ENCODE measurements at regions not wholly inside any gene's neighbourhood (a gene's known extent, or its start where the extent isn't known, plus 50 kb on each side); places are given as distances from the start of the nearest gene placed in this dataset.

GRCh38 chr10:10363217-10363616 is 654.5 kb upstream of the CELF2 start:
- Histone ChIP-seq H3K56ac (ENCODE audit: extremely low read depth, insufficient read depth, low read length) (no peak overlapping the region), H3K27me3 (ENCODE audit: control insufficient read depth, insufficient read depth, low read length) (no peaks in the 10 kb centered on the region), H3K4me3 (ENCODE audit: insufficient read depth, low read depth, low read length) (no peak overlapping the region), H3K4me1 (ENCODE audit: control insufficient read depth, insufficient read depth, low read length) (no peaks in the 10 kb centered on the region), H4K20me1 (ENCODE audit: insufficient read depth, low read length) (no peaks in the 10 kb centered on the region), H3K27ac (ENCODE audit: insufficient read depth, low read length) (no peak overlapping the region), H2AFZ (replicated peaks; ENCODE audit: low read length, poor library complexity) (no peak overlapping the region), H2AK5ac (ENCODE audit: low read depth, low read length) (no peak overlapping the region), H2AK9ac (replicated peaks; ENCODE audit: low read depth, low read length, poor library complexity) (no peak overlapping the region), H2BK20ac (ENCODE audit: low read depth, low read length) (no peak overlapping the region), H3K23ac (ENCODE audit: low read depth, low read length) (no peak overlapping the region), H3K18ac (ENCODE audit: low read depth, low read length) (no peak overlapping the region), H4K8ac (ENCODE audit: low read depth in 2 of 2, low read length in 2 of 2) (no peak overlapping the region), H4K91ac (ENCODE audit: insufficient read depth, low read depth, low read length) (no peak overlapping the region), H3K9ac (ENCODE audit: low read depth, low read length) (no peak overlapping the region), H3K9me1 (ENCODE audit: insufficient read depth, low read length) (no peaks in the 10 kb centered on the region), H3K4ac (ENCODE audit: low read depth, low read length) (no peak overlapping the region), H2BK5ac (ENCODE audit: low read depth, low read length, poor library complexity, severe bottlenecking) (no peak overlapping the region), H2BK15ac (ENCODE audit: low read depth, low read length) (no peak overlapping the region), H3K4me2 (ENCODE audit: low read depth, low read length) (no peak overlapping the region), H3K14ac (replicated peaks; ENCODE audit: low read depth, low read length) (no peak overlapping the region), H2BK120ac (ENCODE audit: low read depth, low read length) (no peak overlapping the region), H4K5ac (ENCODE audit: low read depth, low read length) (no peak overlapping the region), H3K36me3 (ENCODE audit: control insufficient read depth, insufficient read depth, low read length) (no peaks in the 10 kb centered on the region), H3K79me1 (ENCODE audit: low read depth in 1 of 2, low read length in 2 of 2) (no peaks in the 10 kb centered on the region), H3K9me3 (ENCODE audit: control insufficient read depth, insufficient read depth, low read length) (no peaks in the 10 kb centered on the region)
- ATAC-seq (ENCODE audit: low read depth), result no peak
- dilution Hi-C loops (cut with HindIII; ENCODE audit: low sequenced_read_pairs, unreplicated experiment) (no loop called here), in situ Hi-C loops (cut with MboI; ENCODE audit: low sequenced_read_pairs) (no loop called here), intact Hi-C loops (cut with micrococcal nuclease) (no loop called here)
- no peak for DNase-seq
- TF ChIP-seq CEBPB (IDR thresholded peaks at IDR 0.05; ENCODE audit: low read depth, low read length) (no peak), MAZ (IDR thresholded peaks at IDR 0.05; ENCODE audit: borderline replicate concordance, low read depth, low read length) (no peak), MXI1 (IDR thresholded peaks at IDR 0.05; ENCODE audit: borderline replicate concordance, low read depth, low read length) (no peak), POLR2A (IDR thresholded peaks at IDR 0.05; ENCODE audit: low read depth, low read length) (no peak), RAD21 (IDR thresholded peaks at IDR 0.05; ENCODE audit: low read length) (no peak), CTCF (conservative IDR thresholded peaks at IDR 0.05; ENCODE audit: low read depth, low read length) (no peak)
- CTCF ChIA-PET, result interaction anchor here (0.6 to 0.7 kb wide), 2 partner anchors 13 to 1122 kb away, joined by 3 read pairs; no protein-coding TSS in a partner anchor
- POLR2A ChIA-PET (ENCODE audit: unreplicated experiment), result no interaction called here
- no TSS peak for BruUV-seq (replicated peaks)
- 100% methylated on average over 1 of the region's 6 CpGs; no CpG with 5 or more reads in 1 of the 2 experiments for WGBS, 2 experiments (ENCODE audit: extremely low coverage in 2 of 2, insufficient read length in 1 of 2)

Measured in IMR-90 (cell line).